Stimulated activated CD8-positive, alpha-beta memory T cell treated with anti-CD3 and anti-CD28 coated beads, Interleukin-12 subunit alpha, Interleukin-12 subunit beta, amount 100 ng/mL, for 24 hours (primary cell): ENCODE measurements at regions not wholly inside any gene's neighbourhood (a gene's known extent, or its start where the extent isn't known, plus 50 kb on each side); places are given as distances from the start of the nearest gene placed in this dataset.
"Not testable (repeated sequence)": the region's sequence is repeated elsewhere in the genome, so short reads cannot be mapped to it uniquely, and the experiment has no call there.

ENCODE experiments used
- DNase-seq: peaks from one replicate; pipeline ENCODE4 v3.0.0-alpha.2; 2020; ENCODE audit errors: extremely low read depth

GRCh38 chr6:103178193-103178592, 1681.5 kb downstream of the HACE1 start:
- DNase-seq: no peak

DNA sequence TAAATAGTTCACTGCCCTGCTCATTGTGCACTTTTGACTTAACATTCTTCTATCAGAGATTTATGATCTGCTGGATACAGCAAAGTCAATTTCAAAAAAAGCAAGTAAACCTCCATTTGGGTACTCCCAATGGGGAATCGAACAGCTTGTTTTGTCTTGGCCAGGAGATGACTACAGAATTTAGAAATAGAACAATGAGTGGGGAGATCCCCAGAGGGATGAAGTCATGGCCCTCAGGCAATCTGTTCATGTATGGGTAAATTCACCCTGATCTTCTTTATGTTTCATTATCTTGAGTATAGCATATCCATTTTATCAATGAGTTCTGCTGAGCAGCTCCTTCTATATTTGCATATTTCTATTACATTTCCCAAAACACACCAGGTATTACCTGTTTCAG, 1681.9 kb downstream of the HACE1 start:
- DNase-seq: no peak

GRCh38 chr6:103175056-103175455, 1684.7 kb downstream of the HACE1 start:
- DNase-seq: no peak

DNA sequence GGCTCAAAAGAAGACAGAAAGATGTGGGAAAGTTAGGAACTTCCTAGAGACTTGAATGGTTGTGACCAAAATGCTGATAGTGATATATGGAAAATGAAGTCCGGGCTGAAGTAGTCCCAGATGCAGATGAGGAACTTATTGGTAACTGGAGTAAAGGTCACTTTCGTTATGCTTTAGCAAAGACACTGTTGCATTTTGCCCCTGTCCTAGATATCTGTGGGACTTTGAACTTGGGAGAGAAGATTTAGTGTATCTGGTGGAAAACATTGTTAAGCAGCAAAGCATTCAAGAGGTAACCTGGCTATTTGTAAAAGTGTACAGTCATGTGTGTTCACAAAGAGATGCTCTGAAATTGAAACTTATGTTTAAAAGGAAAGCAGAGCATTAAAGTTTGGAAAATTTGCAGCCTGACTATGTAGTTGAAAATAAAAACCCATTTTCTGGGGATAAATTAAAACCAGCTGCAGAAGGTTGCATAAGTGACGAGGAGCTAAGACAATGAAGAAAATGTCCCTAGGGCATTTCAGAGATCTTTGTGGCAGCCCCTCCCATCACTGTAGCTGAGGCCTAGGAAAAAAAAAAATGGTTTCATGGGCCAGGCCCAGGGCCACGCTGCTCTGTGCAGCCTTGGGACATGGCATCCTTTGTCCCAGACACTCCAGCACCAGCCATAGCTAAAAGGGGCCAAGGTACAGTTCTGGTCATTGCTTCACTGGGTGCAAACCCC, 1692.2 kb downstream of the HACE1 start:
- no peak for DNase-seq

DNA sequence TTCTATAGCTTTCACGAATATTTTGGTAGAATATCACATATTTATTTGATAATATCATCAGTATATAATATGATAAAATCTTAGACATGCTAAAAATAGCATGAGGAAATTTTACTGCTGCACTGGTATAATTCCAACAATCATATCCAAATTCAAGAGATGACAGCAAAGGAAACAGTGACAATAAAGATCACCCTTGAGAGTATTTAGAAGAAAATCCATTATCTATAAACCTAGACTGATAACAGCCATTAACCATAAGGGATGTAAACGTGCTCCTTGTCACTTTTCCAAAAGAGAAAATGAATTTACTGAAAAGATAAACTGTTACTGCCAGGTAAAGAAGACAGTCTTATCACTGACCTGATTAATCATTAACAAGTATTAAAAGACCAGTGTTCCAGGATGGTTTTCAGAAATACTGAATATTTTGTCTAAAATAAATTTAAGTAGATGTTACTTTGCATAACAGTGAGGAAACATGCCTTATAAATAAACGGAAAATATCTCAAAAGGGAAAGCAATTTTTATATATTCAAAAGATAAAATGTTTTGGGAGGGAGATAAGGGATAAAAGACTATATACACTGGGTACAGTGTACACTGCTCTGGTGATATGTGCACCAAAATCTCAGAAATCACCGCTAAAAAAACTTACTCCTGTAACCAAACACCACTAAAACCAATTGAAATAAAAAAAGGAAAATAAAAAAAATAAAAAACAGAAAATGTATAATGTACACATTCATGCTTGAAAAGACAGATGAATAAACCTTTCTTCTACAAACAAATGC, 1704.7 kb downstream of the HACE1 start:
- no peak for DNase-seq

DNA sequence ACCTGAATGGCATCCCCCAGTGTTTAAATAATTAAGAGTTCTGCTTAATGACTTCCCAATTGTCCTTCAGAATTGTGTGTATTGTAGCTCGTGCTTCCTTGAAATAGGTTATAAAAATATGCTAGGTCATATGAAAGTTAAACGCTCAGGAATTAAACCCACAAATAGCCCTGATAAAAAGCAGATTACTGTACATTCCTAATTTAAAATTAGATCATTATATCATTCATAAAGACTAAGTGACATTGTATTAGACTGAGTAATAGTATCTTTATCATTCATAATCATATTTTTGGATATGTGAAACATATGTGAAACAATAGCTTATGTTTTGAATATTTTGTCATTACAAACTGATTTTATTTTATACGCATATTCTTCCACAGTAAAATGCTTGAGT, 1706.7 kb downstream of the HACE1 start:
- no peak for DNase-seq

DNA sequence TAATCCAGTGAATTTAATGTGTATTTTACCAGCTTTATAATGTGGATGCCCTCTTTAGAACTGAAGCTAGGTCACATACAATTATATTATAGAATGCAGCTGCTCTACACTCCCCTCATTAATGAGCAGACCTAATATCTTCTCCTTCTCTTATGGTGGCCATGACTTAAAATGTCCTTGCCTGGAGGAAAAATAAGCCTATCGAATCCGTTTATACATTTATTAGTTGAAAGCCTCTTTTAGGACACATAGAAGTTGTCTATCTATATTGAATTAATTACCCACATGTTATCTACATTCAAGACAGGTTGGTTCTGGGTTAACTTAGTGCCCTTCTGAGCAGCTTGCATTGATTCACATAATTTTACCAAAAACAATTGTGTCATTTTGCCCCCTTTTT, 1716.8 kb downstream of the HACE1 start:
- DNase-seq: no peak

- no peak for DNase-seq
These were observed 1719.3 kb downstream of the HACE1 start for GRCh38 chr6:103140308-103141027.

DNA sequence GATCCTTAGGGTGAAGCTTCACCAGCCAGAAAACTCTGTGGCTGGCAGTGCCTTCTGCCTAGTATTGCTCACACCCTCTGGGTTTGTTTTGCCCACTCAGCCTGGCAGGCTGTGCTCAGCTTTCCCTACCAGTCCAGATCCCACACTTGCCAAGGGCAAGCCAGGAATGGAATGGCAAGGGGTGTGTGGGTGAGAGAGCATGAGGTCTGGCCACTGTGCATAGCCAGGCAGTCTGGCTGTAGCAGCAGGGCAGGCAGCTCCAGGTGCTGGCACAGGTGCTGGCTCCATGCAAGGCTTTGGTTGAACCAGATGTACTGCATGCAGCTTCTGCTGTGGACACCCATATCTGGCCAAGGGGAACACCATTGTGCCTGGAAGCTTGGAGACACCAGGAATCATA, 1720.3 kb downstream of the HACE1 start:
- DNase-seq: no peak

GRCh38 chr6:103124471-103124870, 1731.0 kb downstream of the GRIK2 start:
- no peak for DNase-seq

DNA sequence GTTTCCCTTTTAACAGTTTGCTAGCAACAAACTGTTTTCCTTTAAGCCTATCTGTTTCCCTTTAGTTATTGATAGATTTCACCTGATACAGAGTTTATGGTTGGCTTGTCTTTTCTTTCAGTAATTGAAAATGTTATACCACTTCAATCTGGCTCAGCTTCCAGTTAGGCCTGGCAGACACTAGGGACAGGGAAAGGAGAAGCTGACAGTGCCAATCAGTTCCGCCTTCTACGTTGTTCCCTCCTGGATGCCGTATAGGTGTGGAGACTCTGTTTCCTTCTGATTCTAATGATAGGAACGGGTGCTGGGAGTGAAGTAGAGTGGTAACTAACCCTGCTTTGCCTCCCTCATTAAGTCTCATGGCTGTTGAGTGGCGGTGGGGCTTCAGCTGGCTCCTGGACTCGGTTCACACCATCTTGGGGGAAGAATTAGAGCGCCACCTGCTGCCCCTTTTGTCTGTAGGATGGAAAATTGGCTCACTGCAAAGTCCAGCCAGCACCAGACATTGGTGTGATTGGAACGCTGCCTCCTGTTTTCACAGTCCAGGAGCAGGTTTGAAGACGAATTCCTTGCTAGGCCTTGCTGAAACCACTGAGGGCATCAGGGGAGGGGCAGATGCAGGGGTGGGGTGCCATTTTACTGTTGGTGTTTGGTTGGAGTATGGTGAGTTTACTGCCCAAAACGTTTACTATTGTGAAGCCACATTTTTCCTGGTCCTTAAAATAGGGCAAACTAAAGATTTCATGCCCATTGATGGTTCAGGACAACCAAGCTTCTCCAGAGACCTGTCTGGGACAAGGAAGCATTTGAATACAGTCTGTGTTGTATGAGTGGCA, 1729.5 kb downstream of the GRIK2 start:
- DNase-seq: no peak

- no peak for DNase-seq
These were observed 1725.5 kb downstream of the GRIK2 start for GRCh38 chr6:103119056-103119455.

DNA sequence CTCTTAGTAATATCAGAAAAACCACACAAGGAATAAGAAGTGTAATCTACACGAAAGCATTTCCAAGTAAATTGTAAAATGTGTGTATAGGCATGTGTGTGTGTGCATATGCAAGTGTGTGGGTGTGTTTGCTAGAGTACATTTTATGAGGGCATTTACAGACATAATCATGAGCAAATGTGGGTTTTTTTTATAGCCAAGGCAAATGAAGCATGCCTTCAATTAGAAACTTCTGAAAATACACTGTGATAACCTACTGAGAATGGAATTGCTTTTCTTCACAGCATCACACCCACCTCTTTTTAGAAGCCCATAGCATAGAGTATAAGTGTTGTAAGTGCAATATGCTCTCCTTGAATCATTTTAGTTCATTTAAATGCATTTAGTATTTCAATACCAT, 1721.1 kb downstream of the GRIK2 start:
- DNase-seq: no peak

DNA sequence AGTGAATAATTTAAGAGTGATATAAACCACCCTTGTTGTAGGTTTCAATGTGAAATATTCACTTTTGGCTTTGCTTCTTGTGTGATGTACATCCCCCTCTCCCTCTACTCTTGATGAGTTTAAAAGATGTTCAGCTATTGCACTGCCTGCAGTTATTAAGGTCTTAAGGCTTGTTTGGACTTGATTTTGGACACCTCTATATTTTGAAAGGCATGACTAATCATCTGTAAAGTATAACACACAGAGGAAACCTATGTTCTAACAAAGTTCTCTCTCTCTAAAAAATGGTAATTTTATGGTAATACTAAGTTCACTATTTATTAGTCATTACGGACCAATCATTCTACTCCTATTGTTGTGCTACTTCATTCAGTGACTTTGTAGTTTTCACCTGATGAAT, 1719.9 kb downstream of the GRIK2 start:
- DNase-seq: no peak

DNA sequence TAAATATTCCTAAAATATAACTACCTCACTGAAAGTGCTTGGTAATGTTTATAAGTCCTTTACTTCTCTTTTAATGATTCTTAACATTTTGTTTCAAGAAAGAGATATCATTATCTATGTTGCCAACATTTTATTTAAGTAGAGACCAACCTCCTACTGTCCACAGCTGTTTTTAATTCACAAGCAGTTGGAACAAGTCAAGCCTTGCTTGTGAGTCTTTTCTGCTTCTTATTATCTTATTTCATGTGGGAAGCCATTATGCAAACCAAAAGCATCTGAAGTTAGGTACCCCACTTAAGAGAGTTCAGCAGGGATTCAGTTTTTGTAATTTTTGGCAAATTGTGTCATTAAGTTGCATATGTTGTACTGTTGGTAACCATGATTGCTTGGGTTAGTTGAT, 1714.5 kb downstream of the GRIK2 start:
- no peak for DNase-seq

DNA sequence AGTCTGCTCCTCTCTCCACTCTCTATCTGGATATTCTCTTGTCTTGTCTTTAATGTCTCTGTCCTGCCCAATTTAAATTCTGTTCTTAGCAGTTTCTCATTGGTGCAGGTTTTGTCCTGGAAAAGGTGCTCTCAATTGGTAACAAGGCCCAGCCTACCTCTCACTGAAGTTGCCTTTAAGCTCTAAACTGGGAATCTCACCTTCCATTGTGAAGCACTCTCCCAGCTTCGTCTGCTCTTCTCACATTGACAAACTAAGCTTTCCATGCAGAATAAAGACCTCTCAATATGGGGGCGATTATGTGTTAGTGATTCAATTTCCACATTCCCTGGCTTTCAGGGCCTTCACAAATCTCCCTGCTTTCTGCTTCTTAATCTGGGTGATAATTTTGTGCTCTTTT, 1712.2 kb downstream of the GRIK2 start:
- no peak for DNase-seq

DNA sequence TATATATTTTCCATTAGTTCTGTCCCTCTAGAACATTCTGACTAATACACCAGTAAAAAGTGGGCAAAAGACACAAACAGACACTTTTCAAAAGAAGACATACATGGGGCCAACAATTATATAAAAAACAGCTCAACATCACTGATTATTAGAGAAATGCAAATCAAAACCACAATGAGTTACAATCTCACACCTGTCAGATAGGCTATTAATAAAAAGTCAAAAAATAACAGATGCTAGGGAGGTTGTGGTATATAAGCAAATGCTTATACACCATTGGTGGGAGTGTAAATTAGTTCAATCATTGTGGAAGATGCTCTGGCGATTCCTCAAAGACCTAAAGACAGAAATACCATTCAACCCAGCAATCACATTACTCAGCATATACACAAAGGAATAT, 1707.8 kb downstream of the GRIK2 start:
- DNase-seq: no peak

DNA sequence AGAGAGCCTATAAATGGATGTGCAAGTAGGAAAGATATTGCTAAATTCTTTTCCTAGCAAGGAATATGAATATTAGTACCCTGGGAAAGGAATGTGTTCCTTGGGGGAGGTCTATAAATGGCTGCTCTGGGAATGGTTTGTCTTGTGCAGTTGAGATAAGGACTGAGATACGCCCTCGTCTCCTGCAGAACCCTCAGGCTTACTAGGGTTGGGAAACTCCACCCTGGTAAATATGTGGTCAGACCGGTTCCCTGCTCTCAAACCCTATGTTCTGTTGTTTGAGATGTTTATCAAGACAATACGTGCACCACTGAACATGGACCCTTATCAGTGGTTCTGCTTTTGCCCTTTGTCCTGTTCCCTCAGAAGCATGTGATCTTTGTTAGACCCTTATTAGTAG, 1698.9 kb downstream of the GRIK2 start:
- DNase-seq: not testable (repeated sequence)

GRCh38 chr6:103085801-103086200, 1692.3 kb downstream of the GRIK2 start:
- no peak for DNase-seq

DNA sequence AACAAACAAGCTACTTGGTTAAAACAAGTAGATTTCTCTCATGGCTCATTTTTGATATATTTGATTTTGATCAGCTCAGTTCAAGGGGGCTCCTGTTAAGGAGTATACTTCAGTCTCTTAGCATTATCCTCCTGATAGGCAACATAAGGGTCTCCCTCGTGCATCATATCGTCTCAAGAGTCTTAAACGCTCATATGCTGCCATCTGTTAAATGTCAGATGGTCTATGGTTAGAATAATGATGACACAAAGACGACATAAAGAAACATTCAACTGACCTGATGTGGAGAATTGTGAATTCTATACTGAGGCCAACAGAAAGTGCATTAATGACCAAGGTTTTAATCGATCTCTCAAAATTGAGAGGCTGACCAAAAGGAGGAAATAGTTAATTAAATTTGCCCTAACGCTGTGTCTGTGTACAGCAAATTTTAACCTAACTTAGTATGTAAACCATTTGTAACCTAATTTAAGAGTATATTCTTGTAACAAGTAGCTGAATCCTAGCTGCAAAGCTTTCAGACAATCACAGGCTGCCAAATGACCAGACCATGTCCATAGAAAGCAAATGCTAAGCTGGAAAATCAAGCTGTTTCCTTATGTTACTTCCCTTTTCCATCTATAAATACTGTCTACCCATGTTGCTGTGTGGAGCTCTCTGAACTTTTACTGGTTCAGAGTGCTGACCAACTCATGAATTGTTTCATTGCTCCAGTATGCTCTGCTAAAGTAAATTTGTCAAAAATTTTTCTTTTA, 1688.5 kb downstream of the GRIK2 start:
- no peak for DNase-seq

DNA sequence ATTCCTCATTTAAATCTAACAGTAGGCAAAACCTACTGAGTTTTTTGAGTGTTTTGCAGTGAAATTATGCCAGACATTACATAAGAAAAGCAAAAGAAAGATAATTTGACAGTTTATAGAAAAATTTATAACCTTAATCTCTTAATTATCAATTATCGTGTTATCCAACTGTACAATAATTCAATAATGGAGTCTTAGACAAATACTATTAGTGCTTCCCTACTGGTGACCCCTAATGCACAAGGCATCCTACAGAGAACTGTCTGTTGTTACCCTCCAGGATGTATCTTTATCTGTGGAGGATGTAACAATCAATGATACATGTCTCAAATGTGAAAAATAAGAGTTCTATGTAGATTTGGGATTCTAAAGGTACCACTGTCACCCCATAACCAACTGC, 1687.6 kb downstream of the GRIK2 start:
- no peak for DNase-seq
